IPS DF 4.7 (cell line): ENCODE measurements at regions not wholly inside any gene's neighbourhood (a gene's known extent, or its start where the extent isn't known, plus 50 kb on each side); places are given as distances from the start of the nearest gene placed in this dataset.
"Not testable (repeated sequence)": the region's sequence is repeated elsewhere in the genome, so short reads cannot be mapped to it uniquely, and the experiment has no call there.

Experiments used
- DNase-seq: peaks from one replicate; pipeline ENCODE4 v3.0.0-alpha.2; 2013; ENCODE audit warnings: low spot score; ENCODE audit errors: extremely low read depth

- DNase-seq = no peak
These were observed 381.4 kb downstream of the RAD51AP2 start for GRCh38 chr2:17136877-17137276.

GRCh38 chr2:17136231-17136630 lies 382.0 kb downstream of the RAD51AP2 start:
- no peak for DNase-seq

- no peak for DNase-seq
These were observed 382.6 kb downstream of the RAD51AP2 start for GRCh38 chr2:17135619-17136018.

GRCh38 chr2:17133052-17133671 lies 385.1 kb downstream of the RAD51AP2 start:
- DNase-seq = no peak

GRCh38 chr2:17130627-17131026 lies 387.6 kb downstream of the RAD51AP2 start:
- not testable (repeated sequence) for DNase-seq

GRCh38 chr2:17125989-17126620 lies 392.1 kb downstream of the RAD51AP2 start:
- DNase-seq = no peak

- no peak for DNase-seq
These were observed 393.5 kb downstream of the RAD51AP2 start for GRCh38 chr2:17124575-17125318.

- DNase-seq = no peak
These were observed 395.2 kb downstream of the RAD51AP2 start for GRCh38 chr2:17122887-17123501.

GRCh38 chr2:17115466-17115865 lies 402.8 kb downstream of the RAD51AP2 start:
- DNase-seq = no peak

- no peak for DNase-seq
These were observed 403.2 kb downstream of the RAD51AP2 start for GRCh38 chr2:17115042-17115441.

- DNase-seq = no peak
These were observed 410.4 kb downstream of the RAD51AP2 start for GRCh38 chr2:17107871-17108270.

- DNase-seq = no peak
These were observed 411.1 kb downstream of the RAD51AP2 start for GRCh38 chr2:17107151-17107550.

GRCh38 chr2:17106418-17106817 lies 411.8 kb downstream of the RAD51AP2 start:
- no peak for DNase-seq

- DNase-seq = no peak
These were observed 413.8 kb downstream of the RAD51AP2 start for GRCh38 chr2:17104454-17104853.

GRCh38 chr2:17101596-17101995 lies 416.6 kb downstream of the RAD51AP2 start:
- no peak for DNase-seq

- no peak for DNase-seq
These were observed 417.1 kb downstream of the RAD51AP2 start for GRCh38 chr2:17101091-17101490.

GRCh38 chr2:17095340-17095739 lies 422.9 kb downstream of the RAD51AP2 start:
- DNase-seq = no peak

- DNase-seq = no peak
These were observed 424.5 kb downstream of the RAD51AP2 start for GRCh38 chr2:17093712-17094111.

- no peak for DNase-seq
These were observed 421.4 kb upstream of the CYRIA start for GRCh38 chr2:17086990-17087389.

- no peak for DNase-seq
These were observed 420.0 kb upstream of the CYRIA start for GRCh38 chr2:17085546-17086202.

GRCh38 chr2:17084877-17085276 lies 419.2 kb upstream of the CYRIA start:
- no peak for DNase-seq

- DNase-seq = no peak
These were observed 418.3 kb upstream of the CYRIA start for GRCh38 chr2:17083902-17084301.
